ENCODE measurements at regions not wholly inside any gene's neighbourhood (a gene's known extent, or its start where the extent isn't known, plus 50 kb on each side); places are given as distances from the start of the nearest gene placed in this dataset.

DNA sequence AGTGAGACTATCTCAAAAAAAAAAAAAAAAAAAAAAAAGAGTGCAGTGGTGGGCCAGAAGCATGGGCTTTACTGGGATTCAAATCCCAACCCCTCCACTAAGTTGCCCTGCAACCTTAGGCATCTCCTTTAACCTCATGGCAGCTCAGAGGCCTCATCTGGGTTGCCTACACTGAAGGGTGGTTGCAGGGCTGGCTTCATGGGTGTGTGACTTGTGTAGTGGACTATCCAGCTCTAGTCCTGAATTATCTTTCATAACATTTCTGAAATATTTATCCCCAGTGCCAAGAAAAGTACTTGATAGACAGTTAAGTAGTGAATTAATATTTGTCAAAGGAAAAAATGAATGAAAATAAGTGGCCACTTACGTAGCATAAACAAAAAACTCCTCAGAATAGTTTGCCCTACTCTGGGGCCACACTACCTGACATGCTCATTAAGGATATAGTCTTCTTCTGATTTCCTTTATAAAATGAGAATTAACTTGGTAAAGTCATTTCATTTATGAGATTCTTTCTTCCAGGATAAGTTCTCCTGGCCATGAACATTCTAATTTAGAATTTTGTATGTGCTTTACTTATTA lies 116.0 kb upstream of the SYT13 start:
- H4K8ac ChIP-seq (ENCODE audit: low read depth in 2 of 2, low read length in 2 of 2), result no peak overlapping the region
- H3K9me3 ChIP-seq (ENCODE audit: control insufficient read depth, insufficient read depth, low read length), result no peaks in the 10 kb centered on the region
- BruUV-seq (replicated peaks), result no TSS peak
- H2BK5ac ChIP-seq (ENCODE audit: low read depth, low read length, poor library complexity, severe bottlenecking), result no peak overlapping the region
- no peak overlapping the region for H3K23ac ChIP-seq (ENCODE audit: low read depth, low read length)
- H3K56ac ChIP-seq (ENCODE audit: extremely low read depth, insufficient read depth, low read length), result no peak overlapping the region
- H3K4ac ChIP-seq (ENCODE audit: low read depth, low read length), result no peak overlapping the region
- H2BK15ac ChIP-seq (ENCODE audit: low read depth, low read length), result no peak overlapping the region
- peaks cover 4% of the 10 kb centered on the region; the same call in 1 of the 2 replicates for H3K27me3 ChIP-seq (ENCODE audit: control insufficient read depth, insufficient read depth, low read length)
- H3K9me1 ChIP-seq (ENCODE audit: insufficient read depth, low read length), result no peaks in the 10 kb centered on the region
- no peak overlapping the region for H3K4me2 ChIP-seq (ENCODE audit: low read depth, low read length)
- ATAC-seq (ENCODE audit: low read depth) (no peak), DNase-seq (no peak)
- H2AK5ac ChIP-seq (ENCODE audit: low read depth, low read length), result no peak overlapping the region
- no peaks in the 10 kb centered on the region for H3K79me1 ChIP-seq (ENCODE audit: low read depth in 1 of 2, low read length in 2 of 2)
- H2BK120ac ChIP-seq (ENCODE audit: low read depth, low read length), result no peak overlapping the region
- no peak overlapping the region for H2BK20ac ChIP-seq (ENCODE audit: low read depth, low read length)
- no peak overlapping the region for H3K14ac ChIP-seq (replicated peaks; ENCODE audit: low read depth, low read length)
- no peak overlapping the region for H3K4me3 ChIP-seq (ENCODE audit: insufficient read depth, low read depth, low read length)
- intact Hi-C loops (cut with micrococcal nuclease), result no loop called here
- WGBS, 2 experiments (ENCODE audit: extremely low coverage in 2 of 2, insufficient read length in 1 of 2), result no CpG with 5 or more reads among the region's 1 CpG
- H3K27ac ChIP-seq (ENCODE audit: insufficient read depth, low read length), result no peak overlapping the region
- H3K18ac ChIP-seq (ENCODE audit: low read depth, low read length), result no peak overlapping the region
- H4K5ac ChIP-seq (ENCODE audit: low read depth, low read length), result no peak overlapping the region
- dilution Hi-C loops (cut with HindIII; ENCODE audit: low sequenced_read_pairs, unreplicated experiment), result no loop called here
- H3K9ac ChIP-seq (ENCODE audit: low read depth, low read length), result no peak overlapping the region
- no peaks in the 10 kb centered on the region for H4K20me1 ChIP-seq (ENCODE audit: insufficient read depth, low read length)
- no peaks in the 10 kb centered on the region for H3K36me3 ChIP-seq (ENCODE audit: control insufficient read depth, insufficient read depth, low read length)
- no peak overlapping the region for H2AFZ ChIP-seq (replicated peaks; ENCODE audit: low read length, poor library complexity)
- H2AK9ac ChIP-seq (replicated peaks; ENCODE audit: low read depth, low read length, poor library complexity), result no peak overlapping the region
- in situ Hi-C loops (cut with MboI; ENCODE audit: low sequenced_read_pairs), result no loop called here
- ChIA-PET CTCF (no interaction called here), POLR2A (ENCODE audit: unreplicated experiment) (no interaction called here)
- no peak for TF ChIP-seq BHLHE40 (IDR thresholded peaks at IDR 0.05; ENCODE audit: low read depth, low read length)
- no peak for TF ChIP-seq MAFK (IDR thresholded peaks at IDR 0.05; ENCODE audit: low read depth, low read length)
- no peak for TF ChIP-seq RAD21 (IDR thresholded peaks at IDR 0.05; ENCODE audit: low read length)
- TF ChIP-seq MXI1 (IDR thresholded peaks at IDR 0.05; ENCODE audit: borderline replicate concordance, low read depth, low read length), result no peak
- TF ChIP-seq CEBPB (IDR thresholded peaks at IDR 0.05; ENCODE audit: low read depth, low read length), result no peak
- TF ChIP-seq CHD1 (IDR thresholded peaks at IDR 0.05; ENCODE audit: low read depth, low read length), result no peak
- no peak for TF ChIP-seq MAZ (IDR thresholded peaks at IDR 0.05; ENCODE audit: borderline replicate concordance, low read depth, low read length)
- no peak for TF ChIP-seq RFX5 (IDR thresholded peaks at IDR 0.05; ENCODE audit: low read depth, low read length)
- TF ChIP-seq NFE2L2 (IDR thresholded peaks at IDR 0.05; ENCODE audit: low read depth, low read length), result no peak
- TF ChIP-seq, protein P1, sequence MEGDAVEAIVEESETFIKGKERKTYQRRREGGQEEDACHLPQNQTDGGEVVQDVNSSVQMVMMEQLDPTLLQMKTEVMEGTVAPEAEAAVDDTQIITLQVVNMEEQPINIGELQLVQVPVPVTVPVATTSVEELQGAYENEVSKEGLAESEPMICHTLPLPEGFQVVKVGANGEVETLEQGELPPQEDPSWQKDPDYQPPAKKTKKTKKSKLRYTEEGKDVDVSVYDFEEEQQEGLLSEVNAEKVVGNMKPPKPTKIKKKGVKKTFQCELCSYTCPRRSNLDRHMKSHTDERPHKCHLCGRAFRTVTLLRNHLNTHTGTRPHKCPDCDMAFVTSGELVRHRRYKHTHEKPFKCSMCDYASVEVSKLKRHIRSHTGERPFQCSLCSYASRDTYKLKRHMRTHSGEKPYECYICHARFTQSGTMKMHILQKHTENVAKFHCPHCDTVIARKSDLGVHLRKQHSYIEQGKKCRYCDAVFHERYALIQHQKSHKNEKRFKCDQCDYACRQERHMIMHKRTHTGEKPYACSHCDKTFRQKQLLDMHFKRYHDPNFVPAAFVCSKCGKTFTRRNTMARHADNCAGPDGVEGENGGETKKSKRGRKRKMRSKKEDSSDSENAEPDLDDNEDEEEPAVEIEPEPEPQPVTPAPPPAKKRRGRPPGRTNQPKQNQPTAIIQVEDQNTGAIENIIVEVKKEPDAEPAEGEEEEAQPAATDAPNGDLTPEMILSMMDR (conservative IDR thresholded peaks at IDR 0.05; ENCODE audit: low read depth, low read length), result no peak
- no peak for TF ChIP-seq POLR2A (IDR thresholded peaks at IDR 0.05; ENCODE audit: low read depth, low read length)
- TF ChIP-seq FOS (IDR thresholded peaks at IDR 0.05; ENCODE audit: low read depth, low read length), result no peak
- TF ChIP-seq, protein P2, sequence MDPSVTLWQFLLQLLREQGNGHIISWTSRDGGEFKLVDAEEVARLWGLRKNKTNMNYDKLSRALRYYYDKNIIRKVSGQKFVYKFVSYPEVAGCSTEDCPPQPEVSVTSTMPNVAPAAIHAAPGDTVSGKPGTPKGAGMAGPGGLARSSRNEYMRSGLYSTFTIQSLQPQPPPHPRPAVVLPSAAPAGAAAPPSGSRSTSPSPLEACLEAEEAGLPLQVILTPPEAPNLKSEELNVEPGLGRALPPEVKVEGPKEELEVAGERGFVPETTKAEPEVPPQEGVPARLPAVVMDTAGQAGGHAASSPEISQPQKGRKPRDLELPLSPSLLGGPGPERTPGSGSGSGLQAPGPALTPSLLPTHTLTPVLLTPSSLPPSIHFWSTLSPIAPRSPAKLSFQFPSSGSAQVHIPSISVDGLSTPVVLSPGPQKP (IDR thresholded peaks at IDR 0.05; ENCODE audit: borderline replicate concordance, low read depth, low read length), result no peak
- no peaks in the 10 kb centered on the region for H3K4me1 ChIP-seq (ENCODE audit: control insufficient read depth, insufficient read depth, low read length)
- H4K91ac ChIP-seq (ENCODE audit: insufficient read depth, low read depth, low read length), result no peak overlapping the region

All from IMR-90 (cell line).